NCI-H460 (cell line): ENCODE measurements at regions not wholly inside any gene's neighbourhood (a gene's known extent, or its start where the extent isn't known, plus 50 kb on each side); places are given as distances from the start of the nearest gene placed in this dataset.
"Not testable (repeated sequence)": the region's sequence is repeated elsewhere in the genome, so short reads cannot be mapped to it uniquely, and the experiment has no call there.

Experiments
- DNase-seq: peaks from one replicate; pipeline ENCODE4 v3.0.0-alpha.2; 2016; ENCODE audit warnings: low read depth; ENCODE audit errors: extremely low read depth

- no peak for DNase-seq
Measured at GRCh38 chr3:170712798-170713197, 126.9 kb upstream of the SLC7A14 start.

GRCh38 chr3:170712336-170712735, 126.5 kb upstream of the SLC7A14 start:
- DNase-seq, result no peak

- DNase-seq, result no peak
Measured at GRCh38 chr3:170711786-170712185, 125.9 kb upstream of the SLC7A14 start.

- no peak for DNase-seq
Measured at GRCh38 chr3:170709046-170709445, 123.2 kb upstream of the SLC7A14 start.

GRCh38 chr3:170707899-170708298, 122.0 kb upstream of the SLC7A14 start:
- DNase-seq, result no peak

GRCh38 chr3:170705131-170705530, 119.3 kb upstream of the SLC7A14 start:
- DNase-seq, result no peak

GRCh38 chr3:170703121-170703588, 117.3 kb upstream of the SLC7A14 start:
- no peak for DNase-seq

- DNase-seq, result no peak
Measured at GRCh38 chr3:170701696-170702678, 116.1 kb upstream of the SLC7A14 start.

GRCh38 chr3:170700054-170700404, 114.2 kb upstream of the SLC7A14 start:
- DNase-seq, result no peak

GRCh38 chr3:170699158-170700053, 113.5 kb upstream of the SLC7A14 start:
- no peak for DNase-seq

- no peak for DNase-seq
Measured at GRCh38 chr3:170697908-170698307, 112.0 kb upstream of the SLC7A14 start.

GRCh38 chr3:170697131-170697530, 111.3 kb upstream of the SLC7A14 start:
- DNase-seq, result no peak

GRCh38 chr3:170695486-170696064, 109.7 kb upstream of the SLC7A14 start:
- no peak for DNase-seq

- DNase-seq, result no peak
Measured at GRCh38 chr3:170692720-170693119, 106.8 kb upstream of the SLC7A14 start.

- no peak for DNase-seq
Measured at GRCh38 chr3:170690661-170690981, 104.7 kb upstream of the SLC7A14 start.

GRCh38 chr3:170689893-170690660, 104.2 kb upstream of the SLC7A14 start:
- peak; percentile 18 for DNase-seq

GRCh38 chr3:170689296-170689829, 103.5 kb upstream of the SLC7A14 start:
- peak; percentile 26 for DNase-seq

- DNase-seq, result not testable (repeated sequence)
Measured at GRCh38 chr3:170688222-170688621, 102.3 kb upstream of the SLC7A14 start.

GRCh38 chr3:170680593-170680992, 94.7 kb upstream of the SLC7A14 start:
- DNase-seq, result no peak

- DNase-seq, result no peak
Measured at GRCh38 chr3:170679190-170679589, 93.3 kb upstream of the SLC7A14 start.
